Activated T-helper 1 cell treated with anti-CD3 and anti-CD28 coated beads, Interleukin-12 subunit alpha, Interleukin-12 subunit beta, Interleukin-2, Interleukin-4 antibody, amounts not matched to agents 30 ng/mL and 10 ng/mL and 1 ng/mL, durations not matched to agents 14 hours and 24 hours and 36 hours (primary cell): ENCODE measurements at regions not wholly inside any gene's neighbourhood (a gene's known extent, or its start where the extent isn't known, plus 50 kb on each side); places are given as distances from the start of the nearest gene placed in this dataset.

Source experiments
- DNase-seq: peaks from one replicate; pipeline ENCODE4 v3.0.0; 2021; ENCODE audit warnings: low spot score
- H3K27ac Mint-ChIP-seq: one replicate; pipeline ENCODE4 v1.8.0; 2021; ENCODE audit warnings: mild to moderate bottlenecking, mixed read lengths
- H3K27me3 Mint-ChIP-seq: one replicate; pipeline ENCODE4 v1.8.0; 2022; ENCODE audit warnings: mild to moderate bottlenecking, moderate library complexity, mixed read lengths; ENCODE audit not compliant: insufficient read depth
- H3K36me3 Mint-ChIP-seq: one replicate; pipeline ENCODE4 v1.8.0; 2021; ENCODE audit warnings: low read depth, mixed read lengths
- H3K4me1 Mint-ChIP-seq: one replicate; pipeline ENCODE4 v1.8.0; 2021; ENCODE audit warnings: low read depth, mixed read lengths
- H3K4me3 Mint-ChIP-seq: one replicate; pipeline ENCODE4 v1.8.0; 2021; ENCODE audit warnings: mild to moderate bottlenecking, moderate library complexity, mixed read lengths
- H3K9me3 Mint-ChIP-seq: one replicate; pipeline ENCODE4 v1.8.0; 2021; ENCODE audit warnings: mixed read lengths
- intact Hi-C: fragments of 100-400 bp; cut with micrococcal nuclease; formaldehyde crosslinking; loops from one replicate; pipeline ENCODE4 v1.15.1; 2024

GRCh38 chr3:182737825-182738224 is 55.5 kb upstream of the ATP11B start:
- H3K9me3 Mint-ChIP-seq = no peaks in the 10 kb centered on the region
- no peak overlapping the region for H3K27ac Mint-ChIP-seq
- intact Hi-C loops = no loop called here
- no peak overlapping the region for H3K4me3 Mint-ChIP-seq
- no peak for DNase-seq
- no peaks in the 10 kb centered on the region for H3K36me3 Mint-ChIP-seq
- peaks cover 5% of the 10 kb centered on the region for H3K27me3 Mint-ChIP-seq
- H3K4me1 Mint-ChIP-seq = no peaks in the 10 kb centered on the region

GRCh38 chr3:182738583-182739411 is 54.5 kb upstream of the ATP11B start:
- Mint-ChIP-seq H3K9me3 (no peaks in the 10 kb centered on the region), H3K27me3 (peaks cover 5% of the 10 kb centered on the region), H3K36me3 (no peaks in the 10 kb centered on the region), H3K4me1 (no peaks in the 10 kb centered on the region), H3K27ac (no peak overlapping the region), H3K4me3 (no peak overlapping the region)
- intact Hi-C loops = no loop called here
- DNase-seq = no peak

- peaks cover 5% of the 10 kb centered on the region for H3K27me3 Mint-ChIP-seq
Measured at GRCh38 chr3:182739619-182740018, 53.7 kb upstream of the ATP11B start.

DNA sequence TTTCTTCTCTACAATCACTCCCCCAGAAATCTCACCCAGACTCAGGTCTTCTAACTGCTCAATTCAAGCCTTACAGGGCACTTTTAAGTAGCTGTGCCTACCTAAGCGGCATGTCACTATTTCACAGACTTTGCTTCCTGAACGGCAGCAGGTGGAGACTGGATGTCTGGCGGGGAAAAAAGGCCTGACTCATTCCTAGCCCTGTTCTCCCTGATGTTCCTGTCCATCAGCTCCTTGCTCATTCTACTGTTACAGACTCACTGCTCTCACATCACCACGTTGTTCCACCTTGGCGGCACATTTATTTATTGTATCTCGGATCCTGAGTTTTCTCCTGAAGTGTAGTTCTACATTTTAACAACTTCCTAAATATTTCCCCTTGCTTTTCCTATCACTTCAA is 52.6 kb upstream of the ATP11B start:
- Mint-ChIP-seq H3K4me3 (no peak overlapping the region), H3K27ac (no peak overlapping the region), H3K36me3 (no peaks in the 10 kb centered on the region), H3K4me1 (no peaks in the 10 kb centered on the region), H3K9me3 (no peaks in the 10 kb centered on the region), H3K27me3 (peaks cover 5% of the 10 kb centered on the region)
- no peak for DNase-seq
- intact Hi-C loops = no loop called here

More at GRCh38 chr3:182739619-182740018, 53.7 kb upstream of the ATP11B start:
- Mint-ChIP-seq H3K36me3 (no peaks in the 10 kb centered on the region), H3K9me3 (no peaks in the 10 kb centered on the region), H3K4me3 (no peak overlapping the region), H3K4me1 (no peaks in the 10 kb centered on the region), H3K27ac (no peak overlapping the region)
- no peak for DNase-seq
- intact Hi-C loops = no loop called here

GRCh38 chr3:182741214-182741613 is 52.1 kb upstream of the ATP11B start:
- intact Hi-C loops = no loop called here

More at GRCh38 chr3:182741214-182741613, 52.1 kb upstream of the ATP11B start:
- Mint-ChIP-seq H3K36me3 (no peaks in the 10 kb centered on the region), H3K4me3 (no peak overlapping the region), H3K27ac (no peak overlapping the region), H3K27me3 (peaks cover 5% of the 10 kb centered on the region), H3K9me3 (no peaks in the 10 kb centered on the region), H3K4me1 (no peaks in the 10 kb centered on the region)
- no peak for DNase-seq
